ENCODE measurements at regions not wholly inside any gene's neighbourhood (a gene's known extent, or its start where the extent isn't known, plus 50 kb on each side); places are given as distances from the start of the nearest gene placed in this dataset.
A peak's percentile ranks its signal among the peaks of the same experiment; 100 is the strongest.
"Not testable (repeated sequence)": the region's sequence is repeated elsewhere in the genome, so short reads cannot be mapped to it uniquely, and the experiment has no call there.

- DNase-seq (ENCODE audit: low read depth), result no peak
- no peak overlapping the region for H3K4me3 ChIP-seq (ENCODE audit: low read depth, low read length)
- no peak for TF ChIP-seq CTCF (conservative IDR thresholded peaks at IDR 0.05; ENCODE audit: low read depth, low read length)
These were observed 672.2 kb upstream of the LRRN3 start for GRCh38 chr7:110418659-110419280.

- no peak for TF ChIP-seq CTCF (conservative IDR thresholded peaks at IDR 0.05; ENCODE audit: low read depth, low read length)
- no peak overlapping the region for H3K4me3 ChIP-seq (ENCODE audit: low read depth, low read length)
- no peak for DNase-seq (ENCODE audit: low read depth)
These were observed 670.1 kb upstream of the LRRN3 start for GRCh38 chr7:110420788-110421187.

- H3K4me3 ChIP-seq (ENCODE audit: low read depth, low read length), result no peak overlapping the region
- DNase-seq (ENCODE audit: low read depth), result no peak
- no peak for TF ChIP-seq CTCF (conservative IDR thresholded peaks at IDR 0.05; ENCODE audit: low read depth, low read length)
These were observed 669.3 kb upstream of the LRRN3 start for GRCh38 chr7:110421490-110422241.

- H3K4me3 ChIP-seq (ENCODE audit: low read depth, low read length), result no peak overlapping the region
- TF ChIP-seq CTCF (conservative IDR thresholded peaks at IDR 0.05; ENCODE audit: low read depth, low read length), result no peak
- DNase-seq (ENCODE audit: low read depth), result no peak
These were observed 658.8 kb upstream of the LRRN3 start for GRCh38 chr7:110432061-110432553.

- not testable (repeated sequence) for H3K4me3 ChIP-seq (ENCODE audit: low read depth, low read length); DNase-seq (ENCODE audit: low read depth)
These were observed 652.0 kb upstream of the LRRN3 start for GRCh38 chr7:110438926-110439325.

- TF ChIP-seq CTCF (conservative IDR thresholded peaks at IDR 0.05; ENCODE audit: low read depth, low read length), result peak; percentile 91
- DNase-seq (ENCODE audit: low read depth), result peak; percentile 25
- no peak overlapping the region for H3K4me3 ChIP-seq (ENCODE audit: low read depth, low read length)
These were observed 648.5 kb upstream of the LRRN3 start for GRCh38 chr7:110442381-110442837.

- no peak for DNase-seq (ENCODE audit: low read depth)
- no peak overlapping the region for H3K4me3 ChIP-seq (ENCODE audit: low read depth, low read length)
- no peak for TF ChIP-seq CTCF (conservative IDR thresholded peaks at IDR 0.05; ENCODE audit: low read depth, low read length)
These were observed 644.3 kb upstream of the LRRN3 start for GRCh38 chr7:110446658-110447057.
